HepG2 (cell line): ENCODE measurements at regions not wholly inside any gene's neighbourhood (a gene's known extent, or its start where the extent isn't known, plus 50 kb on each side); places are given as distances from the start of the nearest gene placed in this dataset.

Source experiments
- ATAC-seq: fragments of 200-7000 bp; cut with Tn5 transposase; 3 replicates; pipeline ENCODE4 v1.9.1; 2020; ENCODE audit warnings: mild to moderate bottlenecking, moderate library complexity
- BruUV-seq: library from RNA; stranded (reverse); fragments of 400-500 nt; replicated peaks from 2 replicates; lab custom pipeline; 2021; lab: Mats Ljungman, UMichigan
- CTCF ChIA-PET: fragments of 300-600 bp; formaldehyde crosslinking; extraction: SDS; loops from one replicate; lab custom pipeline; 2021; ENCODE audit warnings: low total read pairs, inconsistent platforms, low intra/inter-chr PET ratio; lab: Yijun Ruan, JAX
- POLR2A ChIA-PET: fragments of 350-600 bp; sonication (Branson Sonifier 250); formaldehyde crosslinking; loops from one replicate; lab custom pipeline; 2020; ENCODE audit warnings: antibody characterized with exemption, inconsistent platforms; lab: Yijun Ruan, JAX
- DNase-seq: peaks from one replicate; pipeline ENCODE4 v3.0.0-alpha.2; 2015; ENCODE audit warnings: low spot score
- FAIRE-seq: peaks from 3 replicates; lab custom pipeline; 2011; peaks lifted over from hg19 to GRCh38; lab: Jason Lieb, UNC
- H2AFZ ChIP-seq: one replicate; pipeline ENCODE4 v1.6.1; 2011; ENCODE audit warnings: low read length, inconsistent platforms
- H3K27ac ChIP-seq: fragments of 300-600 bp; 3 replicates; pipeline ENCODE4 v1.8.0; 2011; ENCODE audit warnings: mixed run types, mild to moderate bottlenecking, mixed read lengths, low read length, inconsistent platforms; ENCODE audit not compliant: insufficient read depth; ENCODE audit errors: extremely low read length
- H3K27me3 ChIP-seq, 2 experiments: fragments of 200-600 bp in 1 of 2; 2 replicates in 1 of 2; 3 replicates in 1 of 2; pipeline versions ENCODE4 v1.6.0 to v1.8.0; 2011; ENCODE audit warnings: low read length in 2 of 2, mild to moderate bottlenecking in 2 of 2, moderate library complexity in 2 of 2, inconsistent platforms in 1 of 2; ENCODE audit not compliant: insufficient read depth in 2 of 2, control insufficient read depth in 1 of 2
- H3K36me3 ChIP-seq, 2 experiments: fragments of 200-600 bp in 1 of 2; replicated peaks in 1 of 2; 2 replicates in 1 of 2; 3 replicates in 1 of 2; pipeline versions ENCODE4 v1.5.1 to v1.8.0; 2011; ENCODE audit warnings: low read length in 2 of 2, inconsistent platforms in 1 of 2; ENCODE audit not compliant: insufficient read depth in 2 of 2, control insufficient read depth in 1 of 2
- H3K4me1 ChIP-seq: 2 replicates; pipeline ENCODE4 v1.5.1; 2012; ENCODE audit warnings: low read length, inconsistent platforms; ENCODE audit not compliant: insufficient read depth
- H3K4me2 ChIP-seq: 2 replicates; pipeline ENCODE4 v1.6.0; 2011; ENCODE audit warnings: low read depth, low read length, inconsistent platforms
- H3K4me3 ChIP-seq, 3 experiments: fragments of 200-600 bp in 1 of 3; sonication (generic), shearing (Covaris generic) in 1 of 3; replicated peaks in 1 of 3; 2 replicates each; pipeline ENCODE4 v1.5.1; 2011 to 2016; ENCODE audit warnings: low read length in 3 of 3, inconsistent platforms in 2 of 3, low read depth in 2 of 3, mild to moderate bottlenecking in 2 of 3, control low read depth in 1 of 3, mixed read lengths in 1 of 3; ENCODE audit not compliant: insufficient read depth in 1 of 3
- H3K79me2 ChIP-seq: one replicate; pipeline ENCODE4 v1.6.1; 2011; ENCODE audit warnings: low read length, inconsistent platforms; ENCODE audit not compliant: insufficient read depth
- H3K9ac ChIP-seq: 2 replicates; pipeline ENCODE4 v1.6.0; 2011; ENCODE audit warnings: mild to moderate bottlenecking, low read depth, low read length, inconsistent platforms; ENCODE audit not compliant: insufficient read depth
- H3K9me3 ChIP-seq: 2 replicates; pipeline ENCODE4 v1.5.1; 2012; ENCODE audit warnings: mild to moderate bottlenecking, low read length
- H4K20me1 ChIP-seq: 2 replicates; pipeline ENCODE4 v1.6.0; 2011; ENCODE audit warnings: inconsistent platforms, mild to moderate bottlenecking, low read length, moderate library complexity; ENCODE audit not compliant: insufficient read depth
- ELF1 ChIP-seq: sonication (generic); formaldehyde crosslinking; IDR thresholded peaks from 2 replicates; pipeline ENCODE4 v1.4.0; 2020; ENCODE audit warnings: missing genetic modification reagents
- MATR3 ChIP-seq: sonication (generic); formaldehyde crosslinking; IDR thresholded peaks from 2 replicates; pipeline ENCODE4 v1.4.0; 2020; ENCODE audit warnings: missing genetic modification reagents
- RARG ChIP-seq: sonication (generic); formaldehyde crosslinking; IDR thresholded peaks from 2 replicates; pipeline ENCODE4 v1.4.0; 2020; ENCODE audit warnings: low read depth, mild to moderate bottlenecking, missing genetic modification reagents
- RBAK ChIP-seq: sonication (generic); formaldehyde crosslinking; IDR thresholded peaks from 2 replicates; pipeline ENCODE4 v1.5.1; 2020; ENCODE audit warnings: mild to moderate bottlenecking, missing genetic modification reagents
- SAP130 ChIP-seq: IDR thresholded peaks from 2 replicates; pipeline ENCODE4 v1.6.1; 2016; ENCODE audit warnings: low read depth
- SMARCC2 ChIP-seq: fragments of 450-650 bp; IDR thresholded peaks from 2 replicates; pipeline ENCODE4 v1.6.1; 2017; ENCODE audit warnings: antibody characterized with exemption, mild to moderate bottlenecking
- SP140L ChIP-seq: sonication (generic); formaldehyde crosslinking; IDR thresholded peaks from 2 replicates; pipeline ENCODE4 v1.4.0; 2020; ENCODE audit warnings: missing genetic modification reagents, borderline replicate concordance
- SRSF9 ChIP-seq: fragments of 200-400 bp; formaldehyde crosslinking; IDR thresholded peaks from 2 replicates; pipeline ENCODE4 v1.6.1; 2018; ENCODE audit warnings: borderline replicate concordance, mild to moderate bottlenecking, low read depth, low read length; ENCODE audit not compliant: insufficient read depth, poor library complexity, severe bottlenecking
- TBX2 ChIP-seq: sonication (generic); formaldehyde crosslinking; IDR thresholded peaks from 2 replicates; pipeline ENCODE4 v1.5.0; 2020; ENCODE audit warnings: missing genetic modification reagents, mild to moderate bottlenecking, borderline replicate concordance
- TCF7 ChIP-seq: sonication (generic); IDR thresholded peaks from 2 replicates; pipeline ENCODE4 v1.6.1; 2016; ENCODE audit warnings: antibody characterized with exemption, low read depth
- ZBTB38 ChIP-seq: sonication (generic); formaldehyde crosslinking; IDR thresholded peaks from 2 replicates; pipeline ENCODE4 v1.5.1; 2020; ENCODE audit warnings: mild to moderate bottlenecking, missing genetic modification reagents
- ZNF282 ChIP-seq: fragments of 450-650 bp; IDR thresholded peaks from 2 replicates; pipeline ENCODE4 v1.6.1; 2018; ENCODE audit not compliant: partially characterized antibody
- ZNF550 ChIP-seq: sonication (generic); formaldehyde crosslinking; IDR thresholded peaks from 2 replicates; pipeline ENCODE4 v1.4.0; 2020; ENCODE audit warnings: mild to moderate bottlenecking, missing genetic modification reagents, borderline replicate concordance
- ZNF776 ChIP-seq: sonication (generic); formaldehyde crosslinking; IDR thresholded peaks from 2 replicates; pipeline ENCODE4 v1.4.0; 2020; ENCODE audit warnings: mild to moderate bottlenecking, missing genetic modification reagents
- WGBS: methylation state at CpG from one replicate; pipeline ENCODE4 v1.1.6; 2017; ENCODE audit warnings: low lambda C conversion rate; 5-methylcytosine and 5-hydroxymethylcytosine counted together
- in situ Hi-C: cut with HindIII; loops from 2 replicates; pipeline ENCODE4 v1.10.0; 2017; ENCODE audit warnings: low pct_unique_long_range_greater_than_20kb; ENCODE audit not compliant: extremely low pct_ligation_motif_present
- intact Hi-C: fragments of 100-400 bp; cut with micrococcal nuclease; formaldehyde crosslinking; loops from one replicate; pipeline ENCODE4 v1.10.0; 2022; ENCODE audit not compliant: unreplicated experiment
- TF ChIP-seq, protein P1 (sequence below), 2 experiments: IDR thresholded peaks; 2 replicates each; pipeline ENCODE4 v1.6.1; 2011 to 2012; ENCODE audit warnings: low read length in 2 of 2, borderline replicate concordance in 1 of 2, low read depth in 1 of 2, mild to moderate bottlenecking in 1 of 2, moderate library complexity in 1 of 2
- TF ChIP-seq, protein P2 (sequence below): sonication (generic); formaldehyde crosslinking; conservative IDR thresholded peaks from 2 replicates; pipeline ENCODE4 v1.4.0; 2020; ENCODE audit warnings: missing genetic modification reagents

DNA sequence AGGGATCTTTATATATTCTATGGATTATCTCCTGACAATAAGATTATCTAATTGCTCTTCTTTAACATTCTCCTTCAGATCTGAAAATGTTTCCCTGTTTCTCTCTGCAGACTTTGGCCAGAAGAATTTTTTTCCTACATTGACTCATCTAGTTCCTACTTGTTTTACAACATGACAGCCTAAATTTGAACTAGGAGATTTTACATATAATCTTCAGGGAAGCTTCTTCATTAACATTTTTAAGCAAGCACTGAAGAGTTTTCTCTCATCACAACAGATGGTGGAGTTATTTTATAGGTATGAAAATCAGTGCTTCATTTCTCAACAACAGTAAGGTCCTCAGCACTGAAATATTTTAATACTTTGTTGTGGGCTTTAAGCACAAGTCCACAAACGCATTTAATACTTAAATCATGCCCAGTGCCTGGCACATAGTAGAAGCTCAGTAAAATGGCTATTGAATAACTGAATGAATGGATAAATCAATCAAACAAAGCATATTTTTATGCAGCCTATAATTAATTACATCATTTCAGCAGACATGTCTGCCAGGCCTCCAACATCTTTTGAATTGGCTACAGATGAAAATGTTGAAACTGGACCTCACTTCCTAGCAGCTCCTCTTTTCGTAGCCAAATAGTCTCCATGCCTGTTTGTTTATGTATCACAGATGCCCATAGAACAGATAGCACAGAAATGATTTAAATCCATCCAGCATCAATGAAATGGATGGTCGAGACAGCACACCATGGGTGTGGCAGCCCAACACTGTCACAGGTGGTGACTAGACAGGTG lies 117.3 kb upstream of the POU2AF2 start:
- H3K79me2 ChIP-seq: no peaks in the 10 kb centered on the region
- no peak overlapping the region for H3K4me3 ChIP-seq
- ChIA-PET CTCF (no interaction called here), POLR2A (no interaction called here)
- no peak overlapping the region for H3K9ac ChIP-seq
- ATAC-seq (no peak), FAIRE-seq (no peak), DNase-seq (no peak)
- H4K20me1 ChIP-seq: no peaks in the 10 kb centered on the region
- no peak overlapping the region for H2AFZ ChIP-seq
- no peak overlapping the region for H3K4me2 ChIP-seq
- in situ Hi-C loops (no loop called here), intact Hi-C loops (no loop called here)
- no TSS peak for BruUV-seq
- no peaks in the 10 kb centered on the region for H3K36me3 ChIP-seq
- H3K27me3 ChIP-seq: no peaks in the 10 kb centered on the region; a peak in 1 of 5 replicates
- WGBS: 1% methylated on average over 3 of the region's 3 CpGs
- H3K9me3 ChIP-seq: no peaks in the 10 kb centered on the region
- H3K27ac ChIP-seq: no peak overlapping the region
- TF ChIP-seq TBX2 (CRISPR knock-in tag) (no peak), ZNF550 (no peak), TCF7 (no peak), SMARCC2 (no peak), SRSF9 (no peak), ELF1 (CRISPR knock-in tag) (no peak), ZBTB38 (no peak), SAP130 (CRISPR knock-in tag) (no peak), ZNF776 (no peak), RARG (no peak), SP140L (no peak), ZNF282 (no peak), MATR3 (CRISPR knock-in tag) (no peak), RBAK (CRISPR knock-in tag) (no peak)
- TF ChIP-seq, protein P1, sequence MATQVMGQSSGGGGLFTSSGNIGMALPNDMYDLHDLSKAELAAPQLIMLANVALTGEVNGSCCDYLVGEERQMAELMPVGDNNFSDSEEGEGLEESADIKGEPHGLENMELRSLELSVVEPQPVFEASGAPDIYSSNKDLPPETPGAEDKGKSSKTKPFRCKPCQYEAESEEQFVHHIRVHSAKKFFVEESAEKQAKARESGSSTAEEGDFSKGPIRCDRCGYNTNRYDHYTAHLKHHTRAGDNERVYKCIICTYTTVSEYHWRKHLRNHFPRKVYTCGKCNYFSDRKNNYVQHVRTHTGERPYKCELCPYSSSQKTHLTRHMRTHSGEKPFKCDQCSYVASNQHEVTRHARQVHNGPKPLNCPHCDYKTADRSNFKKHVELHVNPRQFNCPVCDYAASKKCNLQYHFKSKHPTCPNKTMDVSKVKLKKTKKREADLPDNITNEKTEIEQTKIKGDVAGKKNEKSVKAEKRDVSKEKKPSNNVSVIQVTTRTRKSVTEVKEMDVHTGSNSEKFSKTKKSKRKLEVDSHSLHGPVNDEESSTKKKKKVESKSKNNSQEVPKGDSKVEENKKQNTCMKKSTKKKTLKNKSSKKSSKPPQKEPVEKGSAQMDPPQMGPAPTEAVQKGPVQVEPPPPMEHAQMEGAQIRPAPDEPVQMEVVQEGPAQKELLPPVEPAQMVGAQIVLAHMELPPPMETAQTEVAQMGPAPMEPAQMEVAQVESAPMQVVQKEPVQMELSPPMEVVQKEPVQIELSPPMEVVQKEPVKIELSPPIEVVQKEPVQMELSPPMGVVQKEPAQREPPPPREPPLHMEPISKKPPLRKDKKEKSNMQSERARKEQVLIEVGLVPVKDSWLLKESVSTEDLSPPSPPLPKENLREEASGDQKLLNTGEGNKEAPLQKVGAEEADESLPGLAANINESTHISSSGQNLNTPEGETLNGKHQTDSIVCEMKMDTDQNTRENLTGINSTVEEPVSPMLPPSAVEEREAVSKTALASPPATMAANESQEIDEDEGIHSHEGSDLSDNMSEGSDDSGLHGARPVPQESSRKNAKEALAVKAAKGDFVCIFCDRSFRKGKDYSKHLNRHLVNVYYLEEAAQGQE (IDR thresholded peaks at IDR 0.05; ENCODE audit: borderline replicate concordance in 1 of 2, low read depth in 1 of 2, low read length in 2 of 2): no peak
- TF ChIP-seq, protein P2, sequence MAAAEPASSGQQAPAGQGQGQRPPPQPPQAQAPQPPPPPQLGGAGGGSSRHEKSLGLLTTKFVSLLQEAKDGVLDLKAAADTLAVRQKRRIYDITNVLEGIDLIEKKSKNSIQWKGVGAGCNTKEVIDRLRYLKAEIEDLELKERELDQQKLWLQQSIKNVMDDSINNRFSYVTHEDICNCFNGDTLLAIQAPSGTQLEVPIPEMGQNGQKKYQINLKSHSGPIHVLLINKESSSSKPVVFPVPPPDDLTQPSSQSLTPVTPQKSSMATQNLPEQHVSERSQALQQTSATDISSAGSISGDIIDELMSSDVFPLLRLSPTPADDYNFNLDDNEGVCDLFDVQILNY (CRISPR knock-in tag): no peak
- no peaks in the 10 kb centered on the region for H3K4me1 ChIP-seq
